Chondrocyte (in vitro differentiated cells): ENCODE measurements at regions not wholly inside any gene's neighbourhood (a gene's known extent, or its start where the extent isn't known, plus 50 kb on each side); places are given as distances from the start of the nearest gene placed in this dataset.

ENCODE experiments used
- DNase-seq: peaks from one replicate; pipeline ENCODE4 v3.0.0; 2021; ENCODE audit warnings: mixed read lengths, low spot score
- H3K27ac Mint-ChIP-seq: one replicate; pipeline ENCODE4 v1.8.0; 2021; ENCODE audit warnings: mild to moderate bottlenecking, moderate library complexity, mixed read lengths; ENCODE audit not compliant: unreplicated experiment
- H3K27me3 Mint-ChIP-seq: 2 replicates; pipeline ENCODE4 v1.8.0; 2021; ENCODE audit warnings: low read depth, mixed read lengths
- H3K36me3 Mint-ChIP-seq: 2 replicates; pipeline ENCODE4 v1.8.0; 2021; ENCODE audit warnings: low read depth, mixed read lengths
- H3K4me1 Mint-ChIP-seq: 2 replicates; pipeline ENCODE4 v1.8.0; 2021; ENCODE audit warnings: low read depth, mild to moderate bottlenecking, mixed read lengths
- H3K4me3 Mint-ChIP-seq: one replicate; pipeline ENCODE4 v1.8.0; 2021; ENCODE audit warnings: mild to moderate bottlenecking, moderate library complexity, mixed read lengths; ENCODE audit not compliant: unreplicated experiment
- H3K9me3 Mint-ChIP-seq: 2 replicates; pipeline ENCODE4 v1.8.0; 2021; ENCODE audit warnings: low read depth, mixed read lengths
- TF ChIP-seq, protein P1 (sequence below): fragments of 200-600 bp; sonication (generic); IDR thresholded peaks from 2 replicates; pipeline ENCODE4 v1.5.0; 2021; ENCODE audit warnings: antibody characterized with exemption, mild to moderate bottlenecking, moderate library complexity

DNA sequence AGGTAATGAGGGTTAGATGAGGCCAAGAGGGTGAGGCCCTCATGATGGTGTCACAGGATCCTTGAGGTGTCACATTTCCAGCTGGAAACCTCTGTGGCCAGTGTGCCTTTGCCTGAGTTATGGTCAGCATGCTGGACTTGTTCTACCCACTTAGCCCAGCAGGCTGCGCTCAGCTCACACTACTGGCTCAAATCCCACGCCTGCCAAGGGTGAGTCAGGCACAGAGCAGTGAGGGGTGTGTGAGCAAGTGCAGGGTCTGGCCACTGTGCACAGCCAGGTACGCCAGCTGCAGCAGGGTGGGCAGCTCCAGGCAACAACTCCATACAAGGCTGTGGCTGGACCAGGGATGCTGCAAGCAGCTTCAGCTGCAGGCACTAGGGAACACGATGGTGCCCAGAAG is 616.6 kb upstream of the FSHR start:
- DNase-seq, result no peak
- TF ChIP-seq, protein P1, sequence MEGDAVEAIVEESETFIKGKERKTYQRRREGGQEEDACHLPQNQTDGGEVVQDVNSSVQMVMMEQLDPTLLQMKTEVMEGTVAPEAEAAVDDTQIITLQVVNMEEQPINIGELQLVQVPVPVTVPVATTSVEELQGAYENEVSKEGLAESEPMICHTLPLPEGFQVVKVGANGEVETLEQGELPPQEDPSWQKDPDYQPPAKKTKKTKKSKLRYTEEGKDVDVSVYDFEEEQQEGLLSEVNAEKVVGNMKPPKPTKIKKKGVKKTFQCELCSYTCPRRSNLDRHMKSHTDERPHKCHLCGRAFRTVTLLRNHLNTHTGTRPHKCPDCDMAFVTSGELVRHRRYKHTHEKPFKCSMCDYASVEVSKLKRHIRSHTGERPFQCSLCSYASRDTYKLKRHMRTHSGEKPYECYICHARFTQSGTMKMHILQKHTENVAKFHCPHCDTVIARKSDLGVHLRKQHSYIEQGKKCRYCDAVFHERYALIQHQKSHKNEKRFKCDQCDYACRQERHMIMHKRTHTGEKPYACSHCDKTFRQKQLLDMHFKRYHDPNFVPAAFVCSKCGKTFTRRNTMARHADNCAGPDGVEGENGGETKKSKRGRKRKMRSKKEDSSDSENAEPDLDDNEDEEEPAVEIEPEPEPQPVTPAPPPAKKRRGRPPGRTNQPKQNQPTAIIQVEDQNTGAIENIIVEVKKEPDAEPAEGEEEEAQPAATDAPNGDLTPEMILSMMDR, result peak; percentile 49
- Mint-ChIP-seq H3K9me3 (no peaks in the 10 kb centered on the region), H3K27me3 (peaks cover 3% of the 10 kb centered on the region), H3K27ac (no peak overlapping the region), H3K4me3 (no peak overlapping the region), H3K4me1 (no peaks in the 10 kb centered on the region), H3K36me3 (no peaks in the 10 kb centered on the region)

GRCh38 chr2:49767316-49767715 is 613.0 kb upstream of the FSHR start:
- Mint-ChIP-seq H3K27me3 (peaks cover 1% of the 10 kb centered on the region), H3K9me3 (no peaks in the 10 kb centered on the region), H3K4me3 (no peak overlapping the region), H3K27ac (no peak overlapping the region), H3K36me3 (no peaks in the 10 kb centered on the region), H3K4me1 (no peaks in the 10 kb centered on the region)
- TF ChIP-seq, protein P1, result no peak
- DNase-seq, result no peak

GRCh38 chr2:49755777-49756176 is 601.5 kb upstream of the FSHR start:
- TF ChIP-seq, protein P1, result no peak
- peaks cover 2% of the 10 kb centered on the region for H3K27me3 Mint-ChIP-seq
- H3K4me1 Mint-ChIP-seq, result no peaks in the 10 kb centered on the region
- no peak for DNase-seq
- H3K4me3 Mint-ChIP-seq, result no peak overlapping the region
- H3K36me3 Mint-ChIP-seq, result no peaks in the 10 kb centered on the region
- H3K27ac Mint-ChIP-seq, result no peak overlapping the region
- no peaks in the 10 kb centered on the region for H3K9me3 Mint-ChIP-seq

- no peaks in the 10 kb centered on the region for H3K9me3 Mint-ChIP-seq
- H3K4me1 Mint-ChIP-seq, result no peaks in the 10 kb centered on the region
- no peak for DNase-seq
- no peak overlapping the region for H3K4me3 Mint-ChIP-seq
- TF ChIP-seq, protein P1, result no peak
- peaks cover 6% of the 10 kb centered on the region for H3K27me3 Mint-ChIP-seq
- H3K27ac Mint-ChIP-seq, result no peak overlapping the region
- no peaks in the 10 kb centered on the region for H3K36me3 Mint-ChIP-seq
Measured at GRCh38 chr2:49754381-49754780, 600.1 kb upstream of the FSHR start.

DNA sequence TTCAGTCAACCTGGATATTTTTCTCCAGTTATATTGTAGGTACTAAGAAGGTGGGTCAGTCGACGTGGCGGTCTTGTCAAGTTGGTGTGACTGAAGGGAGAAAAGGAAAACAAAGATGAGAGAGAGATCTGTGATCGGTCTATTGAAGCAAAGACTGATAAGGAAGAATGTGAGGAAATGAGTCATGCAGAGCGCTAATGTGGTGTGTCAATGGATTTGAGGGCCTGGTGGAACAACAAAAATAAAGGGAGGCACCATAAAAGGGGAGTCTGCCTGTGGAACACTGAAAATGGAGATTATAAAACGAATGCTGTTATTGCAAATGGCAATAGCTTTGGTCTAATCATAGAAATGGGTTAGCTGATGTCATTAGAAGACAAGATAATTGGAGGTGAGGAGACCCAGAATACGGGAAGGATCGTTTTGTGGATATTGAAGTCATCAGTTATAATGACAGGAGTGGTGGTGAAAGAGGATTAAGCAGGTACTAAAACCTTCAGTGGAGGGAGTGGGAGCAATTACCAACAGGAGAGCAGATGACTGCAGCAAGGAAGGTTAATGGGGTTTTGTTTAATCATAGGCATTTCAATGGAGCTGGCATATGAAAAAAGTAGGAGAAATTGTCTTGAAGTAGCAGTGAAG is 599.1 kb upstream of the FSHR start:
- H3K4me1 Mint-ChIP-seq, result no peaks in the 10 kb centered on the region
- H3K4me3 Mint-ChIP-seq, result no peak overlapping the region
- no peak overlapping the region for H3K27ac Mint-ChIP-seq
- DNase-seq, result no peak
- no peaks in the 10 kb centered on the region for H3K9me3 Mint-ChIP-seq
- no peaks in the 10 kb centered on the region for H3K36me3 Mint-ChIP-seq
- peaks cover 7% of the 10 kb centered on the region for H3K27me3 Mint-ChIP-seq
- TF ChIP-seq, protein P1, result no peak
